PC-3 (cell line): ENCODE measurements at regions not wholly inside any gene's neighbourhood (a gene's known extent, or its start where the extent isn't known, plus 50 kb on each side); places are given as distances from the start of the nearest gene placed in this dataset.

Experiments used
- ATAC-seq: fragments of 200-7000 bp; cut with Tn5 transposase; 2 replicates; pipeline ENCODE4 v1.9.1; 2020; ENCODE audit warnings: mild to moderate bottlenecking, moderate library complexity
- BruUV-seq: library from RNA; stranded (reverse); fragments of 400-500 nt; replicated peaks from 2 replicates; lab custom pipeline; 2021; lab: Mats Ljungman, UMichigan
- CTCF ChIA-PET: fragments of 300-600 bp; sonication (Branson Sonifier 250); formaldehyde crosslinking; loops from one replicate; lab custom pipeline; 2022; ENCODE audit warnings: antibody characterized with exemption; lab: Charles Lee
- POLR2A ChIA-PET: fragments of 300-600 bp; sonication (Branson Sonifier 250); formaldehyde crosslinking; loops from one replicate; lab custom pipeline; 2022; ENCODE audit warnings: antibody characterized with exemption; ENCODE audit not compliant: unreplicated experiment; lab: Charles Lee
- DNase-seq: peaks from one replicate; pipeline ENCODE4 v3.0.0-alpha.2; 2015
- H2AFZ ChIP-seq: fragments of 300-600 bp; sonication (generic); 2 replicates; pipeline ENCODE4 v1.6.0; 2016; ENCODE audit warnings: antibody characterized with exemption, low read length
- H3F3A ChIP-seq: fragments of 300-600 bp; sonication (generic); one replicate; pipeline ENCODE4 v1.6.0; 2017; ENCODE audit warnings: antibody characterized with exemption, low read length, control low read depth, mild to moderate bottlenecking; ENCODE audit not compliant: unreplicated experiment
- H3K27ac ChIP-seq: fragments of 300-600 bp; sonication (generic); 2 replicates; pipeline ENCODE4 v1.5.1; 2016; ENCODE audit warnings: mild to moderate bottlenecking, low read length
- H3K27me3 ChIP-seq: fragments of 300-600 bp; sonication (generic); 2 replicates; pipeline ENCODE4 v1.6.1; 2016; ENCODE audit warnings: low read length, mixed read lengths
- H3K36me3 ChIP-seq: fragments of 300-600 bp; sonication (generic); 2 replicates; pipeline ENCODE4 v1.6.1; 2016; ENCODE audit warnings: low read depth, mixed run types, low read length, mixed read lengths
- H3K4me1 ChIP-seq: fragments of 300-600 bp; sonication (generic); 2 replicates; pipeline ENCODE4 v1.5.1; 2016; ENCODE audit warnings: low read length; ENCODE audit not compliant: insufficient read depth
- H3K4me2 ChIP-seq: fragments of 300-600 bp; sonication (generic); 2 replicates; pipeline ENCODE4 v1.6.0; 2016; ENCODE audit warnings: low read length
- H3K4me3 ChIP-seq: fragments of 300-600 bp; sonication (generic); 2 replicates; pipeline ENCODE4 v1.5.1; 2016; ENCODE audit warnings: mild to moderate bottlenecking, low read length, mixed read lengths
- H3K79me2 ChIP-seq: fragments of 300-600 bp; sonication (generic); 2 replicates; pipeline ENCODE4 v1.6.1; 2017; ENCODE audit warnings: low read length, mixed read lengths
- H3K9ac ChIP-seq: fragments of 300-600 bp; sonication (generic); 2 replicates; pipeline ENCODE4 v1.6.0; 2016; ENCODE audit warnings: mild to moderate bottlenecking, low read length
- H3K9me2 ChIP-seq: fragments of 300-600 bp; sonication (generic); replicated peaks from 2 replicates; pipeline ENCODE4 v1.6.1; 2016; ENCODE audit warnings: mixed run types, low read length, mixed read lengths
- H3K9me3 ChIP-seq: fragments of 300-600 bp; sonication (generic); 2 replicates; pipeline ENCODE4 v1.6.1; 2016; ENCODE audit warnings: low read length, mixed read lengths
- H4K20me1 ChIP-seq: fragments of 300-600 bp; sonication (generic); 2 replicates; pipeline ENCODE4 v1.6.1; 2016; ENCODE audit warnings: low read length, mixed read lengths
- EZH2 ChIP-seq: fragments of 300-600 bp; sonication (generic); IDR thresholded peaks from one replicate; pipeline ENCODE4 v1.6.1; 2017; ENCODE audit warnings: antibody characterized with exemption, mild to moderate bottlenecking, low read length; ENCODE audit not compliant: unreplicated experiment
- EZH2phosphoT487 ChIP-seq: fragments of 300-600 bp; sonication (generic); IDR thresholded peaks from 2 replicates; pipeline ENCODE4 v1.6.1; 2018; ENCODE audit warnings: mild to moderate bottlenecking, antibody characterized with exemption, low read length, borderline replicate concordance
- intact Hi-C: fragments of 100-400 bp; cut with micrococcal nuclease; formaldehyde crosslinking; loops from 2 replicates; pipeline ENCODE4 v1.9.0; 2023
- TF ChIP-seq, protein P1 (sequence below): fragments of 300-600 bp; sonication (generic); conservative IDR thresholded peaks from 2 replicates; pipeline ENCODE4 v1.5.1; 2017; ENCODE audit warnings: antibody characterized with exemption, low read depth, mild to moderate bottlenecking, low read length

DNA sequence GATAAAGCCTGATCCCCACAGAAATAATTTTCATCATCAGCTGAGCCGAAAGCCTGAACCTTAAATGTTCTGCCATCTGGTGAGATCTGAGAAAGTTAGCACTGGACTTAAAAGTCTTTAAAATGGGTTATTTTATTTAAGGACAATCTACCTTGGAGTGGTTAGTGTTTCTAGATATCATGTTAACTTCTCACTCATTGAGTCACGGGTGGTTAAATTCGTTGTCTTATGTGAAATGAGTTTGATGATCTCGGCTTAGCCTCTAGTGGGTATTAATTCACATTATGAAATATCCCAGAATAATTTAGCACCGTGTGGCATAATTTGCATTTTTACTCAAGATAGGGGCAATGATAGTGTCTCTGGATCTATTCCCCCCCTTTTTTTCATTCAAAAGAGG, 117.4 kb upstream of the ZNF536 start:
- no peaks in the 10 kb centered on the region for H3K36me3 ChIP-seq
- H3K27me3 ChIP-seq: peaks cover 41% of the 10 kb centered on the region
- no peaks in the 10 kb centered on the region for H4K20me1 ChIP-seq
- H3K79me2 ChIP-seq: no peaks in the 10 kb centered on the region
- H3K4me2 ChIP-seq: no peak overlapping the region
- intact Hi-C loops: no loop called here
- no peaks in the 10 kb centered on the region for H3K4me1 ChIP-seq
- no peak for ATAC-seq
- no peaks in the 10 kb centered on the region for H3K9me3 ChIP-seq
- H2AFZ ChIP-seq: no peak overlapping the region
- H3K27ac ChIP-seq: no peak overlapping the region
- no peak overlapping the region for H3K9ac ChIP-seq
- no peaks in the 10 kb centered on the region for H3F3A ChIP-seq
- ChIA-PET CTCF (no interaction called here), POLR2A (no interaction called here)
- H3K9me2 ChIP-seq: no peaks in the 10 kb centered on the region
- H3K4me3 ChIP-seq: no peak overlapping the region
- TF ChIP-seq EZH2phosphoT487 (no peak), EZH2 (no peak)
- TF ChIP-seq, protein P1, sequence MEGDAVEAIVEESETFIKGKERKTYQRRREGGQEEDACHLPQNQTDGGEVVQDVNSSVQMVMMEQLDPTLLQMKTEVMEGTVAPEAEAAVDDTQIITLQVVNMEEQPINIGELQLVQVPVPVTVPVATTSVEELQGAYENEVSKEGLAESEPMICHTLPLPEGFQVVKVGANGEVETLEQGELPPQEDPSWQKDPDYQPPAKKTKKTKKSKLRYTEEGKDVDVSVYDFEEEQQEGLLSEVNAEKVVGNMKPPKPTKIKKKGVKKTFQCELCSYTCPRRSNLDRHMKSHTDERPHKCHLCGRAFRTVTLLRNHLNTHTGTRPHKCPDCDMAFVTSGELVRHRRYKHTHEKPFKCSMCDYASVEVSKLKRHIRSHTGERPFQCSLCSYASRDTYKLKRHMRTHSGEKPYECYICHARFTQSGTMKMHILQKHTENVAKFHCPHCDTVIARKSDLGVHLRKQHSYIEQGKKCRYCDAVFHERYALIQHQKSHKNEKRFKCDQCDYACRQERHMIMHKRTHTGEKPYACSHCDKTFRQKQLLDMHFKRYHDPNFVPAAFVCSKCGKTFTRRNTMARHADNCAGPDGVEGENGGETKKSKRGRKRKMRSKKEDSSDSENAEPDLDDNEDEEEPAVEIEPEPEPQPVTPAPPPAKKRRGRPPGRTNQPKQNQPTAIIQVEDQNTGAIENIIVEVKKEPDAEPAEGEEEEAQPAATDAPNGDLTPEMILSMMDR: no peak
- no peak for DNase-seq
- BruUV-seq: no TSS peak

GRCh38 chr19:30255791-30256495, 116.2 kb upstream of the ZNF536 start:
- BruUV-seq: no TSS peak
- Histone ChIP-seq H3K9me2 (no peaks in the 10 kb centered on the region), H3K4me3 (no peak overlapping the region), H3K36me3 (no peaks in the 10 kb centered on the region), H3K27ac (no peak overlapping the region), H3K9me3 (no peaks in the 10 kb centered on the region), H3K27me3 (peaks cover 41% of the 10 kb centered on the region), H3K79me2 (no peaks in the 10 kb centered on the region), H3K9ac (no peak overlapping the region), H3K4me2 (no peak overlapping the region), H4K20me1 (no peaks in the 10 kb centered on the region), H2AFZ (no peak overlapping the region), H3K4me1 (no peaks in the 10 kb centered on the region), H3F3A (no peaks in the 10 kb centered on the region)
- intact Hi-C loops: no loop called here
- ATAC-seq: no peak
- TF ChIP-seq EZH2phosphoT487: no peak
- TF ChIP-seq, protein P1: no peak
- TF ChIP-seq EZH2: no peak
- ChIA-PET POLR2A (no interaction called here), CTCF (no interaction called here)
- no peak for DNase-seq

DNA sequence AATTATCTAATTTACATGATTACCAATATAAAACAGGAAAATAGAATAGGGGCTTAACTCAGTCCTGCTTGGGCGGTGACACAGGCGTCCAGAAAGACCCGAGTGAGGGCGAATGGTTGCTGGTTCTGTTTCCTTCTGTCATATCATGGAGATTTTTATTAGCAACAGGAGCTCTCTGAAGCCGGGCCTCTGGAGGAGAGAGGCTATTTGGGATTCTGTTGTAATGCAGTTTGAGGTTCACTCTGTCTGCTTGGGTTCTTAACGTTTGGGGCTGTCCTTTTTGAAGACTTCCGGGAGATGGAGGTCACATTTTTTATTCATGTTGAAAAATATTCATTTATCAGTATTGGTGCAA, 115.7 kb upstream of the ZNF536 start:
- POLR2A ChIA-PET: no interaction called here
- no peak for TF ChIP-seq EZH2phosphoT487
- H3K9me3 ChIP-seq: no peaks in the 10 kb centered on the region

More for the DNA sequence above, 115.7 kb upstream of the ZNF536 start:
- Histone ChIP-seq H3K9ac (no peak overlapping the region), H3F3A (no peaks in the 10 kb centered on the region), H3K36me3 (no peaks in the 10 kb centered on the region), H3K79me2 (no peaks in the 10 kb centered on the region), H4K20me1 (no peaks in the 10 kb centered on the region), H3K4me1 (no peaks in the 10 kb centered on the region), H3K27me3 (peaks cover 41% of the 10 kb centered on the region), H3K9me2 (no peaks in the 10 kb centered on the region), H3K4me2 (no peak overlapping the region), H3K4me3 (no peak overlapping the region), H3K27ac (no peak overlapping the region), H2AFZ (no peak overlapping the region)
- intact Hi-C loops: no loop called here
- no TSS peak for BruUV-seq
- ATAC-seq (no peak), DNase-seq (no peak)
- CTCF ChIA-PET: no interaction called here
